K562 (cell line): ENCODE measurements at regions not wholly inside any gene's neighbourhood (a gene's known extent, or its start where the extent isn't known, plus 50 kb on each side); places are given as distances from the start of the nearest gene placed in this dataset.

Source experiments
- CEBPZ ChIP-seq: fragments of 150-350 bp; IDR thresholded peaks from 2 replicates; pipeline ENCODE4 v1.6.1; 2014; ENCODE audit warnings: low read depth, mild to moderate bottlenecking, low read length, borderline replicate concordance
- CREM ChIP-seq: IDR thresholded peaks from 2 replicates; pipeline ENCODE4 v1.6.1; 2014; ENCODE audit warnings: antibody characterized with exemption, low read depth
- EHMT2 ChIP-seq: fragments of 450-650 bp; IDR thresholded peaks from 2 replicates; pipeline ENCODE4 v1.6.1; 2018; ENCODE audit warnings: antibody characterized with exemption
- GATAD2A ChIP-seq: fragments of 450-650 bp; IDR thresholded peaks from 2 replicates; pipeline ENCODE4 v1.6.1; 2017
- PHB2 ChIP-seq: fragments of 450-650 bp; IDR thresholded peaks from 2 replicates; pipeline ENCODE4 v1.6.1; 2017; ENCODE audit warnings: low read depth
- PRDM10 ChIP-seq: fragments of 450-650 bp; IDR thresholded peaks from 2 replicates; pipeline ENCODE4 v1.6.1; 2018; ENCODE audit not compliant: partially characterized antibody
- XRCC5 ChIP-seq: fragments of 200-400 bp; formaldehyde crosslinking; IDR thresholded peaks from 2 replicates; pipeline ENCODE4 v1.6.1; 2017; ENCODE audit warnings: low read depth, mild to moderate bottlenecking, low read length

- TF ChIP-seq PRDM10 (no peak), CREM (no peak), PHB2 (no peak), GATAD2A (no peak), EHMT2 (no peak), CEBPZ (no peak), XRCC5 (no peak)
These were observed 230.1 kb downstream of the CAAP1 start (continued) for GRCh38 chr9:26662476-26662875.
